ENCODE measurements at regions not wholly inside any gene's neighbourhood (a gene's known extent, or its start where the extent isn't known, plus 50 kb on each side); places are given as distances from the start of the nearest gene placed in this dataset.

- CTCF ChIA-PET, result no interaction called here
- TF ChIP-seq, protein P1, sequence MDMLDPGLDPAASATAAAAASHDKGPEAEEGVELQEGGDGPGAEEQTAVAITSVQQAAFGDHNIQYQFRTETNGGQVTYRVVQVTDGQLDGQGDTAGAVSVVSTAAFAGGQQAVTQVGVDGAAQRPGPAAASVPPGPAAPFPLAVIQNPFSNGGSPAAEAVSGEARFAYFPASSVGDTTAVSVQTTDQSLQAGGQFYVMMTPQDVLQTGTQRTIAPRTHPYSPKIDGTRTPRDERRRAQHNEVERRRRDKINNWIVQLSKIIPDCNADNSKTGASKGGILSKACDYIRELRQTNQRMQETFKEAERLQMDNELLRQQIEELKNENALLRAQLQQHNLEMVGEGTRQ (IDR thresholded peaks at IDR 0.05; ENCODE audit: borderline replicate concordance, low read depth, low read length), result no peak
- TF ChIP-seq FOXM1 (IDR thresholded peaks at IDR 0.05; ENCODE audit: low read depth) (no peak), CTCF (IDR thresholded peaks at IDR 0.05) (no peak), YY1 (IDR thresholded peaks at IDR 0.05; ENCODE audit: low read depth) (no peak), IRF3 (IDR thresholded peaks at IDR 0.05; ENCODE audit: low read depth, low read length) (no peak), NRF1 (IDR thresholded peaks at IDR 0.05; ENCODE audit: low read depth, low read length) (no peak), MEF2A (IDR thresholded peaks at IDR 0.05; ENCODE audit: borderline replicate concordance, low read depth) (no peak), FOXJ3 (CRISPR knock-in tag; IDR thresholded peaks at IDR 0.05) (no peak), TEAD4 (IDR thresholded peaks at IDR 0.05; ENCODE audit: borderline replicate concordance, insufficient read depth) (no peak)
- TF ChIP-seq, protein P2, sequence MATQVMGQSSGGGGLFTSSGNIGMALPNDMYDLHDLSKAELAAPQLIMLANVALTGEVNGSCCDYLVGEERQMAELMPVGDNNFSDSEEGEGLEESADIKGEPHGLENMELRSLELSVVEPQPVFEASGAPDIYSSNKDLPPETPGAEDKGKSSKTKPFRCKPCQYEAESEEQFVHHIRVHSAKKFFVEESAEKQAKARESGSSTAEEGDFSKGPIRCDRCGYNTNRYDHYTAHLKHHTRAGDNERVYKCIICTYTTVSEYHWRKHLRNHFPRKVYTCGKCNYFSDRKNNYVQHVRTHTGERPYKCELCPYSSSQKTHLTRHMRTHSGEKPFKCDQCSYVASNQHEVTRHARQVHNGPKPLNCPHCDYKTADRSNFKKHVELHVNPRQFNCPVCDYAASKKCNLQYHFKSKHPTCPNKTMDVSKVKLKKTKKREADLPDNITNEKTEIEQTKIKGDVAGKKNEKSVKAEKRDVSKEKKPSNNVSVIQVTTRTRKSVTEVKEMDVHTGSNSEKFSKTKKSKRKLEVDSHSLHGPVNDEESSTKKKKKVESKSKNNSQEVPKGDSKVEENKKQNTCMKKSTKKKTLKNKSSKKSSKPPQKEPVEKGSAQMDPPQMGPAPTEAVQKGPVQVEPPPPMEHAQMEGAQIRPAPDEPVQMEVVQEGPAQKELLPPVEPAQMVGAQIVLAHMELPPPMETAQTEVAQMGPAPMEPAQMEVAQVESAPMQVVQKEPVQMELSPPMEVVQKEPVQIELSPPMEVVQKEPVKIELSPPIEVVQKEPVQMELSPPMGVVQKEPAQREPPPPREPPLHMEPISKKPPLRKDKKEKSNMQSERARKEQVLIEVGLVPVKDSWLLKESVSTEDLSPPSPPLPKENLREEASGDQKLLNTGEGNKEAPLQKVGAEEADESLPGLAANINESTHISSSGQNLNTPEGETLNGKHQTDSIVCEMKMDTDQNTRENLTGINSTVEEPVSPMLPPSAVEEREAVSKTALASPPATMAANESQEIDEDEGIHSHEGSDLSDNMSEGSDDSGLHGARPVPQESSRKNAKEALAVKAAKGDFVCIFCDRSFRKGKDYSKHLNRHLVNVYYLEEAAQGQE (IDR thresholded peaks at IDR 0.05; ENCODE audit: low read depth, low read length), result no peak
- TF ChIP-seq, protein P3, sequence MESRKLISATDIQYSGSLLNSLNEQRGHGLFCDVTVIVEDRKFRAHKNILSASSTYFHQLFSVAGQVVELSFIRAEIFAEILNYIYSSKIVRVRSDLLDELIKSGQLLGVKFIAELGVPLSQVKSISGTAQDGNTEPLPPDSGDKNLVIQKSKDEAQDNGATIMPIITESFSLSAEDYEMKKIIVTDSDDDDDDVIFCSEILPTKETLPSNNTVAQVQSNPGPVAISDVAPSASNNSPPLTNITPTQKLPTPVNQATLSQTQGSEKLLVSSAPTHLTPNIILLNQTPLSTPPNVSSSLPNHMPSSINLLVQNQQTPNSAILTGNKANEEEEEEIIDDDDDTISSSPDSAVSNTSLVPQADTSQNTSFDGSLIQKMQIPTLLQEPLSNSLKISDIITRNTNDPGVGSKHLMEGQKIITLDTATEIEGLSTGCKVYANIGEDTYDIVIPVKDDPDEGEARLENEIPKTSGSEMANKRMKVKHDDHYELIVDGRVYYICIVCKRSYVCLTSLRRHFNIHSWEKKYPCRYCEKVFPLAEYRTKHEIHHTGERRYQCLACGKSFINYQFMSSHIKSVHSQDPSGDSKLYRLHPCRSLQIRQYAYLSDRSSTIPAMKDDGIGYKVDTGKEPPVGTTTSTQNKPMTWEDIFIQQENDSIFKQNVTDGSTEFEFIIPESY (IDR thresholded peaks at IDR 0.05; ENCODE audit: borderline replicate concordance, low read depth), result no peak
- WGBS (ENCODE audit: low lambda C conversion rate), result 48% methylated on average over 1 of the region's 1 CpG
Observed at GRCh38 chr2:167860082-167860481, 387.3 kb downstream of the STK39 start.

More at GRCh38 chr2:167860082-167860481, 387.3 kb downstream of the STK39 start:
- Histone ChIP-seq H2AFZ (ENCODE audit: low read depth) (no peak overlapping the region), H3K27me3 (ENCODE audit: insufficient read depth) (no peaks in the 10 kb centered on the region), H3K4me2 (no peak overlapping the region), H3K36me3 (replicated peaks in 1 of 2; ENCODE audit: control insufficient read depth in 1 of 2, insufficient read depth in 2 of 2, low read length in 1 of 2) (no peaks in the 10 kb centered on the region), H3K9ac (no peak overlapping the region), H3K27ac (ENCODE audit: low read depth in 2 of 2, low read length in 1 of 2) (no peak overlapping the region), H3F3A (replicated peaks; ENCODE audit: insufficient read depth) (no peaks in the 10 kb centered on the region), H3K9me3 (no peaks in the 10 kb centered on the region), H4K20me1 (ENCODE audit: insufficient read depth) (no peaks in the 10 kb centered on the region), H3K4me1 (ENCODE audit: control insufficient read depth in 1 of 2, insufficient read depth in 2 of 2, low read depth in 1 of 2, low read length in 1 of 2) (no peaks in the 10 kb centered on the region), H3K4me3 (ENCODE audit: low read depth in 2 of 2, low read length in 1 of 2) (no peak overlapping the region), H3K9me2 (no peaks in the 10 kb centered on the region), H3K79me2 (ENCODE audit: insufficient read depth) (no peaks in the 10 kb centered on the region)
- POLR2A ChIA-PET, result no interaction called here
- DNase-seq, result no peak

All from SK-N-SH (cell line).